Thyroid gland (tissue), 4 donors: ENCODE measurements at regions not wholly inside any gene's neighbourhood (a gene's known extent, or its start where the extent isn't known, plus 50 kb on each side); places are given as distances from the start of the nearest gene placed in this dataset.

Experiments used
- DNase-seq, 2 donors: peaks; one replicate each; pipeline ENCODE4 v3.0.0-alpha.2; 2019
- H3K27ac ChIP-seq, 3 donors: fragments of 200-600 bp; sonication (generic); 1 replicate in 2 of 3; 2 replicates in 1 of 3; pipeline ENCODE4 v1.5.1; 2016 to 2019; ENCODE audit warnings: mild to moderate bottlenecking in 1 of 3, moderate library complexity in 1 of 3
- H3K27me3 ChIP-seq: fragments of 200-600 bp; sonication (generic); one replicate; pipeline ENCODE4 v1.5.1; 2019
- H3K36me3 ChIP-seq, 2 donors: fragments of 200-600 bp; sonication (generic); one replicate each; pipeline ENCODE4 v1.5.1; 2016 to 2019
- H3K4me1 ChIP-seq, 2 donors: fragments of 200-600 bp; sonication (generic); one replicate each; pipeline ENCODE4 v1.5.1; 2017 to 2019
- H3K4me3 ChIP-seq, 3 donors: fragments of 200-600 bp; sonication (generic); replicated peaks in 1 of 3; 1 replicate in 2 of 3; 2 replicates in 1 of 3; pipeline ENCODE4 v1.5.1; 2016; ENCODE audit warnings: mild to moderate bottlenecking in 1 of 3
- H3K9me3 ChIP-seq: fragments of 200-600 bp; sonication (generic); one replicate; pipeline ENCODE4 v1.5.1; 2017
- CTCF ChIP-seq, 6 experiments: fragments of 200-600 bp in 3 of 6; fragments of 450-650 bp in 3 of 6; sonication (generic) in 3 of 6; IDR thresholded peaks; one replicate each; pipeline ENCODE4 v1.5.1; 2016 to 2019; ENCODE audit warnings: antibody characterized with exemption in 6 of 6, mild to moderate bottlenecking in 2 of 6, inconsistent platforms in 1 of 6, moderate library complexity in 1 of 6
- POLR2A ChIP-seq, 2 donors: fragments of 450-650 bp; IDR thresholded peaks; one replicate each; pipeline ENCODE4 v1.6.1; 2017; ENCODE audit warnings: antibody characterized with exemption in 2 of 2, mild to moderate bottlenecking in 2 of 2, moderate library complexity in 1 of 2
- WGBS, 2 donors: methylation state at CpG; one replicate each; pipeline ENCODE4 v1.1.5; 2017; 5-methylcytosine and 5-hydroxymethylcytosine counted together
- intact Hi-C: fragments of 100-400 bp; cut with DNase I; formaldehyde crosslinking; loops from one replicate; pipeline ENCODE4 v1.15.1; 2023

GRCh38 chr7:98774884-98775283 is 94.9 kb downstream of the TMEM130 start:
- 34 to 63% methylated on average over 4 of the region's 4 CpGs for WGBS, 2 donors
- no peak for TF ChIP-seq POLR2A (IDR thresholded peaks at IDR 0.05)
- TF ChIP-seq CTCF (IDR thresholded peaks at IDR 0.05): no peak

GRCh38 chr7:98777051-98777450 is 92.8 kb downstream of the TMEM130 start:
- intact Hi-C loops: no loop called here
- DNase-seq: no peak
- H3K27me3 ChIP-seq: no peaks in the 10 kb centered on the region
- H3K4me1 ChIP-seq: no peaks in the 10 kb centered on the region
- TF ChIP-seq POLR2A (IDR thresholded peaks at IDR 0.05) (no peak), CTCF (IDR thresholded peaks at IDR 0.05) (no peak)
- no peak overlapping the region for H3K27ac ChIP-seq
- WGBS, 2 donors: 54 to 67% methylated on average over 9 of the region's 9 CpGs
- H3K4me3 ChIP-seq: no peak overlapping the region
- H3K36me3 ChIP-seq: no peaks in the 10 kb centered on the region
- H3K9me3 ChIP-seq: no peaks in the 10 kb centered on the region

More at GRCh38 chr7:98774884-98775283, 94.9 kb downstream of the TMEM130 start:
- Histone ChIP-seq H3K9me3 (no peaks in the 10 kb centered on the region), H3K36me3 (no peaks in the 10 kb centered on the region), H3K4me1 (no peaks in the 10 kb centered on the region), H3K4me3 (no peak overlapping the region), H3K27me3 (no peaks in the 10 kb centered on the region), H3K27ac (no peak overlapping the region)
- intact Hi-C loops: no loop called here
- no peak for DNase-seq

- DNase-seq: no peak
- TF ChIP-seq POLR2A (IDR thresholded peaks at IDR 0.05) (no peak), CTCF (IDR thresholded peaks at IDR 0.05) (no peak)
- H3K27ac ChIP-seq: no peak overlapping the region
- 78 to 84% methylated on average over 4 of the region's 4 CpGs for WGBS, 2 donors
- no peak overlapping the region for H3K4me3 ChIP-seq
- no peaks in the 10 kb centered on the region for H3K36me3 ChIP-seq
- intact Hi-C loops: no loop called here
- H3K27me3 ChIP-seq: no peaks in the 10 kb centered on the region
- H3K9me3 ChIP-seq: no peaks in the 10 kb centered on the region
- no peaks in the 10 kb centered on the region for H3K4me1 ChIP-seq
Measured at GRCh38 chr7:98778421-98778820, 91.4 kb downstream of the TMEM130 start.

GRCh38 chr7:98779800-98780587 is 89.8 kb downstream of the TMEM130 start:
- H3K27me3 ChIP-seq: no peaks in the 10 kb centered on the region
- TF ChIP-seq CTCF (IDR thresholded peaks at IDR 0.05) (no peak), POLR2A (IDR thresholded peaks at IDR 0.05) (no peak)
- H3K4me1 ChIP-seq: no peaks in the 10 kb centered on the region
- WGBS, 2 donors: 82 to 87% methylated on average over 20 to 22 of the region's 22 CpGs
- no peak overlapping the region for H3K4me3 ChIP-seq
- no peak overlapping the region for H3K27ac ChIP-seq
- H3K9me3 ChIP-seq: no peaks in the 10 kb centered on the region
- H3K36me3 ChIP-seq: no peaks in the 10 kb centered on the region
- intact Hi-C loops: no loop called here
- no peak for DNase-seq

GRCh38 chr7:98784216-98784785 is 85.5 kb downstream of the TMEM130 start:
- TF ChIP-seq POLR2A (IDR thresholded peaks at IDR 0.05) (no peak), CTCF (IDR thresholded peaks at IDR 0.05) (no peak)
- no peaks in the 10 kb centered on the region for H3K9me3 ChIP-seq
- H3K4me1 ChIP-seq: no peaks in the 10 kb centered on the region
- 84 to 86% methylated on average over 11 of the region's 11 CpGs for WGBS, 2 donors
- no peak overlapping the region for H3K4me3 ChIP-seq
- no peaks in the 10 kb centered on the region for H3K27me3 ChIP-seq
- H3K27ac ChIP-seq: no peak overlapping the region
- DNase-seq: no peak
- intact Hi-C loops: no loop called here
- no peaks in the 10 kb centered on the region for H3K36me3 ChIP-seq
